NT2/D1 (cell line): ENCODE measurements at regions not wholly inside any gene's neighbourhood (a gene's known extent, or its start where the extent isn't known, plus 50 kb on each side); places are given as distances from the start of the nearest gene placed in this dataset.

Source experiments
- YY1 ChIP-seq: IDR thresholded peaks from 2 replicates; pipeline ENCODE4 v1.6.1; 2011; ENCODE audit not compliant: insufficient read length, insufficient read depth
- ZNF274 ChIP-seq: IDR thresholded peaks from 2 replicates; pipeline ENCODE4 v1.6.1; 2011; ENCODE audit warnings: mild to moderate bottlenecking, low read depth, low read length

DNA sequence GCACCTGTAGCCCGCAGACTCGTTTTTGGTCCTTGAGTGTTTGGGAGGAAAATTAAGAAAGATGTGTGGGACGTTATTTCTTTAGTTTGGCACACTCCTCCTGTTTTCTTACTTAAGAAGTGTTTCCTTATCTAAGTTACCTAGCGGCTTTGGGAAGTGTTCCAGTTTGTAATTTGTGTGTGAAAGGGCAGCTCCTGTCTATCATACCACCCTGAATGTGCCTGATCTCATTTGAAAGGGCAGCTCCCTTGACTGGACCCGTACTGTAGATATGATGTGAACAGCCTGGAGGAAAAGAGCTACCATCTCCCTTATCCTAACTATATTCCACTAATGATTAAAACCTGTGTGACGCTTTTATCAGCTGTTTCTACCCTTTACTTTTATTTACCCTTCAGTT, 314.3 kb downstream of the CHRM3 start:
- TF ChIP-seq YY1 (no peak), ZNF274 (no peak)
